SH-SY5Y (cell line): ENCODE measurements at regions not wholly inside any gene's neighbourhood (a gene's known extent, or its start where the extent isn't known, plus 50 kb on each side); places are given as distances from the start of the nearest gene placed in this dataset.

Experiments
- GATA2 ChIP-seq: IDR thresholded peaks from 2 replicates; pipeline ENCODE4 v1.6.1; 2011; ENCODE audit warnings: mild to moderate bottlenecking, low read depth, low read length
- GATA3 ChIP-seq: IDR thresholded peaks from 2 replicates; pipeline ENCODE4 v1.6.1; 2011; ENCODE audit warnings: low read depth, mild to moderate bottlenecking, low read length, moderate library complexity

GRCh38 chr1:212205006-212205405, 80.2 kb upstream of the PPP2R5A start:
- TF ChIP-seq GATA2: no peak
- TF ChIP-seq GATA3: no peak
